ENCODE measurements at regions not wholly inside any gene's neighbourhood (a gene's known extent, or its start where the extent isn't known, plus 50 kb on each side); places are given as distances from the start of the nearest gene placed in this dataset.

DNA sequence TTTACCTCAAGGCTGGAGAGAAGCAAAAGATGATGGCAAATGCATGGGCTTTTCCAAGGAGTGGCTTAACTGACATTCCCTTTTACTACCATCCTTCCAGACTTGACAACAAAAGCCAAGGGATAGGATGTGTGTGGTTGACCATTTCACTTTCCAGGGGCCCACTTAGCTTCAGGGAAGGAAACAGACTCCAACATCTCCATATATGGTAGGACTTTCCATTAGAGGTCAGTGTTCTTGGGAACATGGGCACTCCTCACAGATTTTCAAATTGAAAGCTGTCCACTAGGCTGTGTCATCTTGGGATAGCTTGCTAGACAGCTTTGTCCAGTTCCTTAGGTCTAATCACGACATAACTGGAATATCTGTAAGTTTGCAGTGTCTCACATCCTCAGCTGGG is 118.1 kb upstream of the NAMPT start:
- TF ChIP-seq KLF17 (tag by site-specific recombination; IDR thresholded peaks at IDR 0.05) (no peak), ZNF660 (tag by site-specific recombination; IDR thresholded peaks at IDR 0.05) (no peak), ZNF280D (tag by site-specific recombination; IDR thresholded peaks at IDR 0.05) (no peak), ZNF558 (tag by site-specific recombination; IDR thresholded peaks at IDR 0.05) (no peak), ZNF571 (tag by site-specific recombination; IDR thresholded peaks at IDR 0.05) (no peak), PRDM2 (tag by site-specific recombination; IDR thresholded peaks at IDR 0.05; ENCODE audit: borderline replicate concordance) (no peak)
- no peaks in the 10 kb centered on the region for H3K36me3 ChIP-seq (ENCODE audit: control insufficient read depth in 2 of 2, insufficient read depth in 1 of 2, low read length in 2 of 2)
- H3K27ac ChIP-seq (ENCODE audit: extremely low read depth, low read depth, low read length): no peak overlapping the region
- no peaks in the 10 kb centered on the region for H3K4me1 ChIP-seq (ENCODE audit: control insufficient read depth, insufficient read depth, low read length)
- ChIA-PET CTCF (interaction anchor here (0.7 kb wide), 1 partner anchor 109 kb away, joined by 4 read pairs; no protein-coding TSS in a partner anchor), POLR2A (no interaction called here)
- H3K9me3 ChIP-seq (ENCODE audit: control insufficient read depth, insufficient read depth, low read depth, low read length): no peaks in the 10 kb centered on the region
- no peak overlapping the region for H3K4me3 ChIP-seq (ENCODE audit: low read depth, low read length)

GRCh38 chr7:106400923-106401322 is 116.1 kb upstream of the NAMPT start:
- Histone ChIP-seq H3K4me3 (ENCODE audit: low read depth, low read length) (no peak overlapping the region), H3K27ac (ENCODE audit: extremely low read depth, low read depth, low read length) (no peak overlapping the region), H3K9me3 (ENCODE audit: control insufficient read depth, insufficient read depth, low read depth, low read length) (no peaks in the 10 kb centered on the region), H3K4me1 (ENCODE audit: control insufficient read depth, insufficient read depth, low read length) (no peaks in the 10 kb centered on the region), H3K36me3 (ENCODE audit: control insufficient read depth in 2 of 2, insufficient read depth in 1 of 2, low read length in 2 of 2) (no peaks in the 10 kb centered on the region)
- ChIA-PET CTCF (no interaction called here), POLR2A (no interaction called here)
- TF ChIP-seq ZNF391 (tag by site-specific recombination; IDR thresholded peaks at IDR 0.05; ENCODE audit: borderline replicate concordance, low read depth) (no peak), KLF1 (tag by site-specific recombination; IDR thresholded peaks at IDR 0.05) (no peak), PRDM2 (tag by site-specific recombination; IDR thresholded peaks at IDR 0.05; ENCODE audit: borderline replicate concordance) (no peak), ZNF423 (tag by site-specific recombination; IDR thresholded peaks at IDR 0.05) (no peak)
